Cardiac fibroblast (primary cell): ENCODE measurements at regions not wholly inside any gene's neighbourhood (a gene's known extent, or its start where the extent isn't known, plus 50 kb on each side); places are given as distances from the start of the nearest gene placed in this dataset.
"Not testable (repeated sequence)": the region's sequence is repeated elsewhere in the genome, so short reads cannot be mapped to it uniquely, and the experiment has no call there.

Experiments used
- DNase-seq, 2 donors: peaks; one replicate each; pipeline versions ENCODE4 v3.0.0 to v3.0.0-alpha.2; 2010; ENCODE audit warnings: low read depth in 2 of 2
- H3K4me3 ChIP-seq, 2 donors: replicated peaks in 1 of 2; 1 replicate in 1 of 2; 2 replicates in 1 of 2; pipeline ENCODE4 v1.5.1; 2011; ENCODE audit warnings: low read depth in 2 of 2, low read length in 2 of 2, mild to moderate bottlenecking in 2 of 2, moderate library complexity in 1 of 2
- TF ChIP-seq, protein P1 (sequence below): IDR thresholded peaks from one replicate; pipeline ENCODE4 v1.5.1; 2011; ENCODE audit warnings: low read depth, mild to moderate bottlenecking, low read length, inconsistent platforms

GRCh38 chr6:44002067-44002592 lies 125.1 kb downstream of the MRPL14 start:
- DNase-seq: no peak
- H3K4me3 ChIP-seq: peak overlapping the region; percentile 35 to 41
- TF ChIP-seq, protein P1, sequence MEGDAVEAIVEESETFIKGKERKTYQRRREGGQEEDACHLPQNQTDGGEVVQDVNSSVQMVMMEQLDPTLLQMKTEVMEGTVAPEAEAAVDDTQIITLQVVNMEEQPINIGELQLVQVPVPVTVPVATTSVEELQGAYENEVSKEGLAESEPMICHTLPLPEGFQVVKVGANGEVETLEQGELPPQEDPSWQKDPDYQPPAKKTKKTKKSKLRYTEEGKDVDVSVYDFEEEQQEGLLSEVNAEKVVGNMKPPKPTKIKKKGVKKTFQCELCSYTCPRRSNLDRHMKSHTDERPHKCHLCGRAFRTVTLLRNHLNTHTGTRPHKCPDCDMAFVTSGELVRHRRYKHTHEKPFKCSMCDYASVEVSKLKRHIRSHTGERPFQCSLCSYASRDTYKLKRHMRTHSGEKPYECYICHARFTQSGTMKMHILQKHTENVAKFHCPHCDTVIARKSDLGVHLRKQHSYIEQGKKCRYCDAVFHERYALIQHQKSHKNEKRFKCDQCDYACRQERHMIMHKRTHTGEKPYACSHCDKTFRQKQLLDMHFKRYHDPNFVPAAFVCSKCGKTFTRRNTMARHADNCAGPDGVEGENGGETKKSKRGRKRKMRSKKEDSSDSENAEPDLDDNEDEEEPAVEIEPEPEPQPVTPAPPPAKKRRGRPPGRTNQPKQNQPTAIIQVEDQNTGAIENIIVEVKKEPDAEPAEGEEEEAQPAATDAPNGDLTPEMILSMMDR: no peak

GRCh38 chr6:44001318-44002066 lies 125.8 kb downstream of the MRPL14 start:
- DNase-seq: peak in 1 of 2 donors; percentile 28
- H3K4me3 ChIP-seq: no peak overlapping the region
- TF ChIP-seq, protein P1: peak; percentile 56

DNA sequence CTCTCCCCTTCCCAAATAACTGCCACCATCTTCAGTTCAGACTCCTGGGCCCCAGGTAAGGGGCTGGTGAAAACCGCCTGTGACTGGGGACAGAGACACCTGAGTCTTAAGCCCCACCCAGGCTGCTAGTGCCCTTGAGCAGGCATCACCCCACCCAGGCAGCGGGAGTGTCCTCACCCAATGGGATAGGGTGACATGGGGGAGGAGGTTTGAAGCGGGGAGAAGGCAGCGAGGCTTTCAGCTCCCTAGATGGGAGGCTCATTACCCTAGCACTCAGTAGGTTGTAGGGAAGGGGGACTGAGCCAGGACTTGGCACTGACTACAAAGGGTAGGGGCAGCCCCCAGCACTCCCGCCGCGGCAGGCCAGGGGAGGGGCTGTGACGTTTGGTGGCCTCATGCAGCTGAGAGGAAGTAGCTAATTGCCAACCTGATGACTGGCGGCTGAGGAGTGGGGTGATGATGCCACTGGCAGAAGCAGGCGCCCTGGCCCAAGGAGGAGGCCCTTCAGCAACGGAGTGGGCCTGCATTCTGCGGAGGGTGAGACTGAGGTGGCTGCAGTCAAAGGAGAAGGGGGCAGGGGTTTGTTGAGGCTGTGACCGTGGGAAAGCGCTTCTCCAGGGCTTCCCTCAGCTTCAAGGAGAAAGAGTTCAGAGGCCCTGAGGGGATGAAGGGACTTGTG lies 126.9 kb downstream of the MRPL14 start:
- TF ChIP-seq, protein P1: no peak
- no peak overlapping the region for H3K4me3 ChIP-seq
- no peak for DNase-seq

GRCh38 chr6:43999628-44000027 lies 127.6 kb downstream of the MRPL14 start:
- DNase-seq: no peak
- H3K4me3 ChIP-seq: no peak overlapping the region
- TF ChIP-seq, protein P1: no peak

- not testable (repeated sequence) for DNase-seq, H3K4me3 ChIP-seq
Observed at GRCh38 chr6:43998592-43999243, 128.5 kb downstream of the MRPL14 start.

DNA sequence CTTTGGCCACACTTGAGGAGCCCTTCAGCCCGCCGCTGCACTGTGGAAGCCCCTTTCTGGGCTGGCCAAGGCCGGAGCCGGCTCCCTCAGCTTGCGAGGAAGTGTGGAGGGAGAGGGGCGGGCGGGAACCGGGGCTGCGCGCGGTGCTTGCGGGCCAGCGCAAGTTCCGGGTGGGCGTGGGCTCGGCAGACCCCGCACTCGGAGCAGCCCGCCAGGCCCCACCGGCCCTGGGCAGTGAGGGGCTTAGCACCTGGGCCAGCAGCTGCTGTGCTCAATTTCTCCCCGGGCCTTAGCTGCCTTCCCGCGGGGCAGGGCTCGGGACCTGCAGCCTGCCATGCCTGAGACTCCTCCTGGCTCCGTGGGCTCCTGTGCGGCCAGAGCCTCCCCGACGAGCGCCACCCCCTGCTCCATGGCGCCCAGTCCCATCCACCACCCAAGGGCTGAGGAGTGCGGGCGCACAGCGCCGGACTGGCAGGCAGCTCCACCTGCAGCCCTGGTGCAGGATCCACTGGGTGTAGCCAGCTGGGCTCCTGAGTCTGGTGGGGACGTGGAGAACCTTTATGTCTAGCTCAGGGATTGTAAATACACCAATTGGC lies 129.2 kb downstream of the MRPL14 start:
- DNase-seq, H3K4me3 ChIP-seq: not testable (repeated sequence)

GRCh38 chr6:43997345-43997677 lies 129.9 kb downstream of the MRPL14 start:
- no peak for DNase-seq
- H3K4me3 ChIP-seq: no peak overlapping the region
- TF ChIP-seq, protein P1: no peak
